IMR-90 (cell line): ENCODE measurements at regions not wholly inside any gene's neighbourhood (a gene's known extent, or its start where the extent isn't known, plus 50 kb on each side); places are given as distances from the start of the nearest gene placed in this dataset.

ENCODE experiments used
- ATAC-seq: fragments of 200-7000 bp; cut with Tn5 transposase; 2 replicates; pipeline ENCODE4 v1.9.1; 2020; ENCODE audit warnings: low read depth, mild to moderate bottlenecking, moderate library complexity
- BruUV-seq: library from RNA; stranded (reverse); fragments of 400-500 nt; replicated peaks from 2 replicates; lab custom pipeline; 2021; lab: Mats Ljungman, UMichigan
- CTCF ChIA-PET: fragments of 300-600 bp; formaldehyde crosslinking; extraction: SDS; loops from one replicate; lab custom pipeline; 2021; ENCODE audit warnings: antibody characterized with exemption; lab: Yijun Ruan, JAX
- POLR2A ChIA-PET: fragments of 300-600 bp; sonication (Branson Sonifier 250); formaldehyde crosslinking; loops from one replicate; lab custom pipeline; 2022; ENCODE audit warnings: antibody characterized with exemption; ENCODE audit not compliant: unreplicated experiment; lab: Charles Lee
- DNase-seq: peaks from one replicate; pipeline ENCODE4 v3.0.0; 2013
- H2AFZ ChIP-seq: replicated peaks from 2 replicates; pipeline ENCODE3; 2013; ENCODE audit warnings: low read length, mild to moderate bottlenecking; ENCODE audit not compliant: poor library complexity
- H2AK5ac ChIP-seq: 2 replicates; pipeline ENCODE4 v1.6.1; 2013; ENCODE audit warnings: low read depth, low read length, inconsistent platforms
- H2AK9ac ChIP-seq: replicated peaks from 2 replicates; pipeline ENCODE3; 2013; ENCODE audit warnings: mild to moderate bottlenecking, low read depth, low read length, moderate library complexity; ENCODE audit not compliant: poor library complexity
- H2BK120ac ChIP-seq: 2 replicates; pipeline ENCODE4 v1.6.1; 2013; ENCODE audit warnings: low read depth, low read length, inconsistent platforms
- H2BK15ac ChIP-seq: 3 replicates; pipeline ENCODE4 v1.6.1; 2013; ENCODE audit warnings: low read depth, low read length, inconsistent platforms
- H2BK20ac ChIP-seq: 2 replicates; pipeline ENCODE4 v1.6.1; 2013; ENCODE audit warnings: low read depth, mild to moderate bottlenecking, inconsistent platforms, low read length, moderate library complexity
- H2BK5ac ChIP-seq: 2 replicates; pipeline ENCODE4 v1.6.1; 2013; ENCODE audit warnings: mild to moderate bottlenecking, low read depth, low read length, inconsistent platforms; ENCODE audit not compliant: poor library complexity, severe bottlenecking
- H3K14ac ChIP-seq: replicated peaks from 2 replicates; pipeline ENCODE4 v1.6.1; 2013; ENCODE audit warnings: low read depth, low read length, inconsistent platforms
- H3K18ac ChIP-seq: 2 replicates; pipeline ENCODE4 v1.6.1; 2013; ENCODE audit warnings: low read depth, low read length, control low read depth
- H3K23ac ChIP-seq: 2 replicates; pipeline ENCODE4 v1.6.1; 2013; ENCODE audit warnings: low read depth, low read length, inconsistent platforms
- H3K27ac ChIP-seq: 2 replicates; pipeline ENCODE4 v1.5.1; 2013; ENCODE audit warnings: mild to moderate bottlenecking, control low read depth, low read length; ENCODE audit not compliant: insufficient read depth
- H3K27me3 ChIP-seq: 2 replicates; pipeline ENCODE4 v1.6.1; 2013; ENCODE audit warnings: low read length; ENCODE audit not compliant: control insufficient read depth, insufficient read depth
- H3K36me3 ChIP-seq: 2 replicates; pipeline ENCODE4 v1.6.1; 2013; ENCODE audit warnings: low read length, mixed read lengths; ENCODE audit not compliant: control insufficient read depth, insufficient read depth
- H3K4ac ChIP-seq: 2 replicates; pipeline ENCODE4 v1.6.1; 2013; ENCODE audit warnings: low read depth, low read length, inconsistent platforms
- H3K4me1 ChIP-seq: 2 replicates; pipeline ENCODE4 v1.6.1; 2013; ENCODE audit warnings: low read length, mixed read lengths; ENCODE audit not compliant: control insufficient read depth, insufficient read depth
- H3K4me2 ChIP-seq: 2 replicates; pipeline ENCODE4 v1.6.1; 2013; ENCODE audit warnings: low read depth, mild to moderate bottlenecking, control low read depth, low read length, moderate library complexity
- H3K4me3 ChIP-seq: 2 replicates; pipeline ENCODE4 v1.5.1; 2013; ENCODE audit warnings: low read depth, mild to moderate bottlenecking, control low read depth, low read length, moderate library complexity; ENCODE audit not compliant: insufficient read depth
- H3K56ac ChIP-seq: 2 replicates; pipeline ENCODE4 v1.6.1; 2013; ENCODE audit warnings: low read length, inconsistent platforms; ENCODE audit not compliant: insufficient read depth; ENCODE audit errors: extremely low read depth
- H3K79me1 ChIP-seq, 2 experiments: 2 replicates each; pipeline ENCODE4 v1.6.1; 2013; ENCODE audit warnings: low read length in 2 of 2, inconsistent platforms in 1 of 2, low read depth in 1 of 2
- H3K9ac ChIP-seq: 2 replicates; pipeline ENCODE4 v1.6.1; 2013; ENCODE audit warnings: low read depth, low read length, control low read depth
- H3K9me1 ChIP-seq: 2 replicates; pipeline ENCODE4 v1.6.1; 2013; ENCODE audit warnings: low read length, inconsistent platforms; ENCODE audit not compliant: insufficient read depth
- H3K9me3 ChIP-seq: 2 replicates; pipeline ENCODE4 v1.6.1; 2013; ENCODE audit warnings: low read length; ENCODE audit not compliant: control insufficient read depth, insufficient read depth
- H4K20me1 ChIP-seq: 2 replicates; pipeline ENCODE4 v1.6.1; 2013; ENCODE audit warnings: low read length, inconsistent platforms; ENCODE audit not compliant: insufficient read depth
- H4K5ac ChIP-seq: 2 replicates; pipeline ENCODE4 v1.6.1; 2013; ENCODE audit warnings: mild to moderate bottlenecking, low read depth, low read length, control low read depth
- H4K8ac ChIP-seq, 2 experiments: 2 replicates each; pipeline ENCODE4 v1.6.1; 2013; ENCODE audit warnings: low read depth in 2 of 2, low read length in 2 of 2, control low read depth in 1 of 2, inconsistent platforms in 1 of 2
- H4K91ac ChIP-seq: 2 replicates; pipeline ENCODE4 v1.6.1; 2013; ENCODE audit warnings: low read depth, low read length, inconsistent platforms; ENCODE audit not compliant: insufficient read depth
- BHLHE40 ChIP-seq: fragments of 150-350 bp; IDR thresholded peaks from 2 replicates; pipeline ENCODE4 v1.6.1; 2016; ENCODE audit warnings: mild to moderate bottlenecking, low read depth, low read length
- CEBPB ChIP-seq: IDR thresholded peaks from 2 replicates; pipeline ENCODE4 v1.6.1; 2012; ENCODE audit warnings: low read depth, low read length, improper control_type of control experiment
- ELK1 ChIP-seq: fragments of 150-350 bp; IDR thresholded peaks from 2 replicates; pipeline ENCODE4 v1.6.1; 2016; ENCODE audit warnings: low read depth, mild to moderate bottlenecking, low read length, moderate library complexity, borderline replicate concordance
- MAFK ChIP-seq: IDR thresholded peaks from 2 replicates; pipeline ENCODE4 v1.6.1; 2012; ENCODE audit warnings: low read depth, low read length, improper control_type of control experiment
- MAZ ChIP-seq: IDR thresholded peaks from 2 replicates; pipeline ENCODE4 v1.6.1; 2012; ENCODE audit warnings: low read depth, mild to moderate bottlenecking, low read length, improper control_type of control experiment, moderate library complexity, borderline replicate concordance
- MXI1 ChIP-seq: IDR thresholded peaks from 2 replicates; pipeline ENCODE4 v1.6.1; 2012; ENCODE audit warnings: low read depth, mild to moderate bottlenecking, low read length, moderate library complexity, borderline replicate concordance
- NFE2L2 ChIP-seq: fragments of 150-350 bp; IDR thresholded peaks from 2 replicates; pipeline ENCODE4 v1.6.1; 2016; ENCODE audit warnings: low read depth, mild to moderate bottlenecking, low read length
- POLR2A ChIP-seq: IDR thresholded peaks from 2 replicates; pipeline ENCODE4 v1.6.1; 2012; ENCODE audit warnings: mild to moderate bottlenecking, low read depth, low read length
- RAD21 ChIP-seq: IDR thresholded peaks from 2 replicates; pipeline ENCODE4 v1.6.1; 2012; ENCODE audit warnings: low read length, improper control_type of control experiment
- USF2 ChIP-seq: fragments of 150-350 bp; IDR thresholded peaks from 2 replicates; pipeline ENCODE4 v1.6.1; 2017; ENCODE audit warnings: mild to moderate bottlenecking, antibody characterized with exemption, low read length, low read depth
- dilution Hi-C: fragments of 300-500 bp; cut with HindIII; formaldehyde crosslinking; loops from one replicate; pipeline ENCODE4 v1.14.3; 2018; ENCODE audit warnings: low sequenced_read_pairs; ENCODE audit not compliant: unreplicated experiment
- in situ Hi-C: fragments of 300-500 bp; cut with MboI; formaldehyde crosslinking; loops from 3 replicates; pipeline ENCODE4 v1.14.3; 2019; ENCODE audit warnings: low sequenced_read_pairs, inconsistent platforms, mixed read lengths
- intact Hi-C: fragments of 100-400 bp; cut with micrococcal nuclease; formaldehyde crosslinking; loops from 2 replicates; pipeline ENCODE4 v1.10.0; 2022

GRCh38 chrX:122269243-122269781, 914.8 kb upstream of the GRIA3 start:
- CTCF ChIA-PET = no interaction called here

More at GRCh38 chrX:122269243-122269781, 914.8 kb upstream of the GRIA3 start:
- no peaks in the 10 kb centered on the region for H3K4me1 ChIP-seq
- H3K4me2 ChIP-seq = no peak overlapping the region
- POLR2A ChIA-PET = no interaction called here
- no peak overlapping the region for H2BK5ac ChIP-seq
- intact Hi-C loops (no loop called here), in situ Hi-C loops (no loop called here), dilution Hi-C loops (no loop called here)
- H3K79me1 ChIP-seq = no peaks in the 10 kb centered on the region
- BruUV-seq = no TSS peak
- H3K9me3 ChIP-seq = no peaks in the 10 kb centered on the region
- no peak overlapping the region for H4K8ac ChIP-seq
- H3K23ac ChIP-seq = no peak overlapping the region
- H2AFZ ChIP-seq = no peak overlapping the region
- H2AK5ac ChIP-seq = no peak overlapping the region
- H4K91ac ChIP-seq = no peak overlapping the region
- no peaks in the 10 kb centered on the region for H3K27me3 ChIP-seq
- DNase-seq (no peak), ATAC-seq (no peak)
- H3K36me3 ChIP-seq = no peaks in the 10 kb centered on the region
- no peak overlapping the region for H3K18ac ChIP-seq
- no peaks in the 10 kb centered on the region for H3K9me1 ChIP-seq
- H3K56ac ChIP-seq = no peak overlapping the region
- H2BK15ac ChIP-seq = no peak overlapping the region
- H2BK20ac ChIP-seq = no peak overlapping the region
- no peak overlapping the region for H3K4ac ChIP-seq
- H3K27ac ChIP-seq = no peak overlapping the region
- no peaks in the 10 kb centered on the region for H4K20me1 ChIP-seq
- no peak overlapping the region for H3K4me3 ChIP-seq
- no peak overlapping the region for H3K14ac ChIP-seq
- H2AK9ac ChIP-seq = no peak overlapping the region
- H3K9ac ChIP-seq = no peak overlapping the region
- no peak for TF ChIP-seq USF2
- no peak for TF ChIP-seq MAZ
- TF ChIP-seq MXI1 = no peak
- no peak for TF ChIP-seq NFE2L2
- TF ChIP-seq CEBPB = no peak
- TF ChIP-seq MAFK = no peak
- TF ChIP-seq ELK1 = no peak
- no peak for TF ChIP-seq RAD21
- TF ChIP-seq BHLHE40 = no peak
- no peak for TF ChIP-seq POLR2A
- H2BK120ac ChIP-seq = no peak overlapping the region
- H4K5ac ChIP-seq = no peak overlapping the region
